ENCODE measurements at regions not wholly inside any gene's neighbourhood (a gene's known extent, or its start where the extent isn't known, plus 50 kb on each side); places are given as distances from the start of the nearest gene placed in this dataset.
"Not testable (repeated sequence)": the region's sequence is repeated elsewhere in the genome, so short reads cannot be mapped to it uniquely, and the experiment has no call there.

DNA sequence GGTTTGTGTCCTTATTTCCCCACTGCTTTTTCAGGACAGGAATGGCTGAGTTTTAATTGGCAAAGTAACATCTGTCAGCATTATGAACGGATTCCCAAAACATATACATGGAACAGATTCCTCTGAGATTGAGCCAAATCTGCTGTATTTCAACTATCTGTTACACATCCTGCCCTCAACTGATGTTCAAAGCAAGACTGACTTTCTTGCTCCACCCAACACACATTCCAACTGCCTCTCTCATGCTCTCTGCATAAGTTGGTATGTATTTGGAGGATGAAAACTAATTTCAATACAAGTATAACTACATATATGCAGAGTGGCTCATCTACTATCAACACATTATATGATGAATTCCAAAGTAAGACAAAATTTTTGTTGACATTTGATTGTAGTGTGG lies 342.2 kb downstream of the GATA3 start:
- no peak for FAIRE-seq

- no peak for FAIRE-seq
Observed at GRCh38 chr10:8398771-8399170, 344.3 kb downstream of the GATA3 start.

GRCh38 chr10:8400151-8400550 lies 345.7 kb downstream of the GATA3 start:
- no peak for FAIRE-seq

GRCh38 chr10:8400892-8401291 lies 346.4 kb downstream of the GATA3 start:
- FAIRE-seq, result no peak

DNA sequence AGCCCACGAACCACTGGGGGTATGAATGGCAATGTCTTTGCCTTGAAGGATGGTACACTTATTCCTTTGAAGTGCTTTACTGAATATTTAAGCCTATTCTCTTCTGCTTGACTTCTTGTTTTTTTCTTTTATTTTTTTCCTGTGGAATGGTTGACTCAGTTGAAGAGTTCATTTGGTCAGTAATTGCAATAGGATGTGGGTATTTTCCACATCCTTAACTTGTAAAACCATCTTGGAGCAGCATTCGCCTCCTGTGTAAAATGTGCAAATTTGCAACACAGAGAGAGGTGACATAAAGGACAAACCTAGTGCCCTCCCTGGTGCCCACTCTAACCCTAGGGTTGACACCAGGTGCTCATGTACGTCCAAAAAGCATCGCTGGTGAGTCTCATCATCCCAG lies 347.0 kb downstream of the GATA3 start:
- FAIRE-seq, result no peak

- FAIRE-seq, result no peak
Observed at GRCh38 chr10:8402576-8402975, 348.1 kb downstream of the GATA3 start.

GRCh38 chr10:8403711-8404371 lies 349.4 kb downstream of the GATA3 start:
- FAIRE-seq, result no peak

GRCh38 chr10:8404721-8405120 lies 350.2 kb downstream of the GATA3 start:
- FAIRE-seq, result no peak

DNA sequence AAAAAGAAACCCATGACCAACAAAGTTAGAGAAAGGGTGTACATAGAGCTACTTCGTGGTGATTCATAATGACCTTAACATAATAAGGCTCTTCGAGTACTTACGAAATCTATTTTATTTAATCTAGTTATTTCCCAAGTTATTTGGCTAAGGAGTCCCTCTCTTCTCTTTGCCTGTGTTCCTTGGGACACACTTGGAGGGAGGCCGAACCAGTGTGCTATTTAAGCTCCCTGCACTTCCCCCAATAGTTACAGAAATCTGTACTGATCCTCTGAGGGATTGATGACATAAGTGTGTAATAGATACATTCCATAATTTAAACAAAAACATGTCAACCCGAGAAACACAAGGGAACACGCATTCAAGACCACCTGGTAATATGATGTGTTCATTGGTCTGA lies 351.1 kb downstream of the GATA3 start:
- FAIRE-seq, result no peak

DNA sequence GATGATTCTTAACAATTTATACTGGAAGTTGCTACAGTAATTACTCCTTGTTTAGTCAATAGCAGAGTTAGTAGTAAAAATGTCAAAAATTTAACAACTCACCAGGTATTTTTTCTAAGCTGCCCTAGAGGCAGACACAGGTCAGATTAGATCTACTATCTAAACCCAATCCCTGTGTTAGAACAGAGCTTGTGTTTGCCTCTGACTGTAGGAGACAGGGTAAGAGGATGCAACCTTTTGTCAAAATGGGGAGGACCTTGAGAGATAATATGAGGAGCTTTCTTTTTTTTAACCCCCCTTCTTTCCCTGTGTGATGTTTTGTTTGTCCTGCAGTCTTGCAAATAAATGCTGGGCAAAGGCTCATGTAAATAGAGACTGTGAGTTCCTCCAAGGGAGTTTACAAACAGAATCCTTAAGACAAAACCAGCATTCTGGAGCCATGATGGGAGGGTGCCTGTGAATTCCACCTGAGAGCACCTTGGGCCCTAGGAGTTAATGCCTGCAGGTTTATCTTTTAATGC lies 353.1 kb downstream of the GATA3 start:
- FAIRE-seq, result no peak

DNA sequence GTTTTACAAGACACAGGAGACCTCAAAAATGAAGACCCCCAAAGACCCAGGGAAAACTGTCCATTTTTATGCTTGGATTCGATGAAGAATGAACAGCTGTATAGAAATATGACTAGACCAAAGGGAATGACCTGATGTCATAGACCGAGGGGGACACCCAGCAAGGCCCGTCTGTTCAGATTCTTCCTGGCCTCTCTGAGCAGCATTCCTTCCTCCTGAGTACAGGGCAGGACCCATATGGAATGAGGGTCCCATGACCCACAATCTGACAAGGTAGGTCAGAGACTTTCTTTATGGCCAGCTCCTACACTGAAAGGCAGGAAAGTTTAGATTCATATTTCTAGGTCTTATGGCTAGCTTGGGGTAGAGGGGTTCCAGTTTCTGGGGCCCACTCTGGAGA lies 356.0 kb downstream of the GATA3 start:
- no peak for FAIRE-seq

DNA sequence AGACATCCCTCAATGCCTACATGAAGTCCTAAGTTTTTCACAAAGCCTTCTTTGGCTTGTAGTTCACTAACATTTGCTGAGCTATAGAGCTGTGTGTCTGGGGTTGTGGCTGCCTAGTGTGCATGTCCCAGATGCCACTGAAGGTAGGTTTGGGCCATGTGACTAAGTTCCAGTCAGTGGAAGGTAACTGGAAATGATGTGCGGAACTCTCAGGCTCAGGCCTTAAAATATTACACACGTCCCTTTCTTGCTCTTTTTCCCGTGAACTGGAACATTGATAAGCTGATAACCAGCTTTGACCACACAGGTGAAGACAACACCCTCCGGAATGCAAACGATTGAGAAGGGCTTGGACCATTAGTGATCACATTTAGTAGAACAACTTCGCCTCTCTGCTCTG lies 358.1 kb downstream of the GATA3 start:
- FAIRE-seq, result no peak

DNA sequence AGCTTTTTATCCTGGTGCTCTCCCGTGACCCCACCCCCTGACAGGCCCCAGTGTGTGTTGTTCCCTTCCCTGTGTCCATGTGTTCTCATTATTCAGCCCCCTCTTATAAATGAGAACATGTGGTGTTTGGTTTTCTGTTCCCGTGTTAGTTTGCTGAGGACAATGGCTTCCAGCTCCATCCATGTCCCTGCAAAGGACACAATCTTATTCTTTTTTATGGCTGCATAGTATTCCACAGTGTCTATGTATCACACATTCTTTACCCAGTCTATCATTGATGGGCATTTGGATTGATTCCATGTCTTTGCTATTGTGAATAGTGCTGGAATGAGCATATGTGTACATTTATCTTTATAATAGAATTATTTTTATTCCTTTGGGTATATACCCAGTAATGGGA lies 360.5 kb downstream of the GATA3 start:
- not testable (repeated sequence) for FAIRE-seq

DNA sequence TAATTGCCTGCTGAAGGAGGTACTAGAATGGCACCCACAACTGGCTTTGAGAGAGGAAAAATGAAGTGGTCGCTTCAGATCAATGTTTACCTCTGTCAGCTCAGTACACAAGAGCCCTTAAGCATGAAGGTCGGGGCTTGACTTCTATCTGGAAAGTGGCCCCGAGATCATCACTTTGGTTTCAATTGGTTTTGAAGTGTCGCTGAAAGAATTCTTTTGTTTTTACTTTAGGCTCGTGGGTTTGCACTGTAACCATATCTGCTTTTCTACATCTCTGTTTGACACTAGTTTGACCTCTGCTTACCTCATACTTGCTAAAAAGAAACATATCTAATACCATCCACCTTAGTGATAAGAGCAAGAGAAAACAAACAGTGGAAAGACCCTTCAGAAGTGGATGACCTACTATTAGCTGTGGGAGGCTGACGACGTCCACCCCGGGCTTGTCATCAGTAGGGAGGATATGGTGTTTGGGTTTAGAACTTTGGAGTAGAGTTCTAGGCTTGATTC lies 361.8 kb downstream of the GATA3 start:
- FAIRE-seq, result no peak

DNA sequence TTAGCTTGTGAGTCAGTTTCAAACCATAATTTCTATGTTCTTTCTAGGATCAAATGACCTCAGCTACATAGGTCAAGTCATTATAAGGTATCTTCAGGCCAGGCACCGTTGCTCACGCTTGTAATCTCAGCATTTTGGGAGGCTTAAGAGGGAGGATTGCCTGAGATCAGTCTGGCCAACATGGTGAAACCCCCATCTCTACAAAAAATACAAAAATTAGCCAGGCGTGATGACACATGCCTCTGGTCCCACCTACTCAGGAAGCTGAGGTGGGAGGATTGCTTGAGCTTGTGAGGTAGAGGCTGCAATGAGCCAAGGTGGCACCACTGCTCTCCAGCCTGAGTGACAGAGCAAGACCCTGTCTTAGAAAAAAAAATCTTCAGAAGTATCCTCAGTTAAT lies 362.3 kb downstream of the GATA3 start:
- no peak for FAIRE-seq

DNA sequence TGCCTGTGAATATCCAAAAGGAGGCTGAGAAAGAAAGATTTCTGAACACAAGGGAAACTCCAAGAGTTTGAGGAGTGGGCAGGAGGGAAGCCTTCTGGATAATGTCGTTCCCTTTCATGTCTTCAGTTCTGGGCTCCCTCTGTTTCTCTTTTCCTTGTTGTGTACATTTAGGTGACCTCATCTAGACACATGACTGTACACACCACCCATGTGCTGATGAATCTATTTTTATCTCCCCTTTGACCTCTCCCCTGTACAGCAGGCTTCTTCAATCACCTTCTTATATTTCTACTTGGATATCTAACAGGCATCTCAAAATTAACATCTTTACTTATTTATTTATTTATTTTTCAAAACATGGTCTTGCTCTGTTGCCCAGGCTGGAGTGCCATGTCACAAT lies 363.1 kb downstream of the GATA3 start:
- FAIRE-seq, result no peak

DNA sequence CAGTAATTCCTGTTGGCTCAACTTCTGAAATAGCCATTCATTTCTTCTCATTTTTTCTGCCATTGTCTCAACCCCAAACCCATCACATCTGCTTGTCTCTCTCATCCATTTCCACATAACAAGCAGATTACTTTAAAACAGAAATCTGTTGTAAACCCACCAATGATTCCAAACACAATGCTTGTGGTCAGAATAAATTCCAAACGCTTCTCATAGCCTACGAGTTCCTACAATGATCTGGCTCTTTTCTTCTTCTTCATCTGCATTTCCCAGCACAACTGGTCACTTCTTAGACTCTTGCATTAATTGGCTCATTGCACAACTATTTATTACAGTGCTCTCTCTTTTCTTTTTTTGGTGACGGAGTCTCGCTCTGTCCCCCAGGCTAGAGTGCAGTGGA lies 364.1 kb downstream of the GATA3 start:
- no peak for FAIRE-seq

DNA sequence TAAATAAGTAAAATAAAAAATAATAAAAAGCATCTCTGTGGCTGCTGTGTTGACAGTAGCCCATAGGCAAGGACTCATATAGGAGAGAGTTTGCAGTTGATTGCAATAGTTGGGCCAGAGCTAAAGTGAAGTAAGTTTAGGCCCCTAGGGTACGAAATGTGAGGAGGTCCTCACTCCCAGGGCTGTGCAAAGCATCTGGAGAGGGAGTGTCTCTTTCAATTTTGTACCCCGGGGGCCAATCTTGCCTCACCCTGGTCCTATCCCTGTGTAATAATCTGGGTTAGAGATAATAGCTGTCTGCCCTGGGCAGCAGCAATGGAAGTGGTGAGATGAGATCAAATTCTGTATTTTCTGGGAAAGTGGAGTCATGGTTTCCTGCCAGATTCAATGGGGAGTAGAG lies 365.7 kb downstream of the GATA3 start:
- no peak for FAIRE-seq

- no peak for FAIRE-seq
Observed at GRCh38 chr10:8424555-8425211, 370.2 kb downstream of the GATA3 start.

- no peak for FAIRE-seq
Observed at GRCh38 chr10:8428654-8429053, 374.2 kb downstream of the GATA3 start.

DNA sequence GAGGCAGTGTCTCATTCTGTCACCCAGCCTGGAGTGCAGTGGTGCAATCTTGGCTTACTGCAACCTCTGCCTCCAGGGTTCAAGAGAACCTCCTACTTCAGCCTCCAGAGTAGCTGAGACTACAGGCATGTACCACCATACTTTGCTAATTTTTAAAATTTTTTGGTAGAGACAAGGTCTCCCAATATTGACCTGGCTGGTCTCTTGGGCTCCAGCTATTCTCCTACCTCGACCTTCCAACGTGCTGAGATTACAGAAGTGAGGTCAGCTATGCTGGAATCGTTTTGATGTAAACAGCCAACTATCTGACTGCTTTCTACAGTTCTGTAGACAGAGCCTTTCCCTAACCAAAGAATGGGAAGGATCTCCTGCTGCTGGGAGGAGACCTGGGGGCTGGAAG lies 375.8 kb downstream of the GATA3 start:
- FAIRE-seq, result no peak

DNA sequence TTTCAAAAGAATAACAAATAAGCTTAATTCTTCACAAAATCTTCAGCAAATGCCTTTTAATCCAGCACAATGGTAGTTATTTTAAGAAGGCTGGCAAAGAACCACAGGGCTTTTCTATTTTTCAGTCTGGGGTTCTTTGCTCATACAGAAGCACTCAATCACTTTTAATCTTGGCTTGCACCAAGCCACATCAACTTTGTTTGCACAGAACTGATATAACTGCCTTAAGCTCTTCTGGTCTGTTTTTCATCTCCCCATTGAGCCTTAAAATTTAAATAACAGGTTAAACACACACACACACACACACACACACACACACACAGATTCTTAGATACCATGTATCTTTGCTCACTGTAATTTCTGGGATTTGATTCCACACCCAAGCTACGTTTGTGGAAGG lies 377.0 kb downstream of the GATA3 start:
- FAIRE-seq, result no peak

- no peak for FAIRE-seq
Observed at GRCh38 chr10:8435186-8436055, 380.9 kb downstream of the GATA3 start.

- FAIRE-seq, result no peak
Observed at GRCh38 chr10:8437896-8438295, 383.4 kb downstream of the GATA3 start.
